ENCODE measurements at regions not wholly inside any gene's neighbourhood (a gene's known extent, or its start where the extent isn't known, plus 50 kb on each side); places are given as distances from the start of the nearest gene placed in this dataset.

DNA sequence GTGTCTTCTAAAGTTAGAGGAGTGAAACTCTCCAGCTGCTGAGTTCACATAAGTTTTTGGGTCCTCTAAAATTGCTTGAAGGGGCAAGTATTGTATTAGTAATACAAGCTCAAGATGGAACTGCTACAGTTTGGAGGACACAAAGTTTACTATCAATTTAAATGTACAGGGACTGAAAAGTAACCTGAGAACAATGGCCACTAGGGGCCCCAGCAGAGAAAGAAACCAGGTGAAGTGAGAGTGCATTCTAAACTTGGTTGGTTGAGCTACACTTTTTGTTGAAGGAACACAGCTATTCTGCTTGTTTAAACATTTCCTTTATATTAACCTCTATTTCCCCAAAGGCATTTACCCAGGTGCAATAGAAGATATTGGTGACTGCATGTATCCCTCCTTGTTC lies 755.5 kb downstream of the GBE1 start:
- ChIA-PET CTCF (no interaction called here), POLR2A (no interaction called here)
- no TSS peak for BruUV-seq (replicated peaks)
- TF ChIP-seq, protein P1, sequence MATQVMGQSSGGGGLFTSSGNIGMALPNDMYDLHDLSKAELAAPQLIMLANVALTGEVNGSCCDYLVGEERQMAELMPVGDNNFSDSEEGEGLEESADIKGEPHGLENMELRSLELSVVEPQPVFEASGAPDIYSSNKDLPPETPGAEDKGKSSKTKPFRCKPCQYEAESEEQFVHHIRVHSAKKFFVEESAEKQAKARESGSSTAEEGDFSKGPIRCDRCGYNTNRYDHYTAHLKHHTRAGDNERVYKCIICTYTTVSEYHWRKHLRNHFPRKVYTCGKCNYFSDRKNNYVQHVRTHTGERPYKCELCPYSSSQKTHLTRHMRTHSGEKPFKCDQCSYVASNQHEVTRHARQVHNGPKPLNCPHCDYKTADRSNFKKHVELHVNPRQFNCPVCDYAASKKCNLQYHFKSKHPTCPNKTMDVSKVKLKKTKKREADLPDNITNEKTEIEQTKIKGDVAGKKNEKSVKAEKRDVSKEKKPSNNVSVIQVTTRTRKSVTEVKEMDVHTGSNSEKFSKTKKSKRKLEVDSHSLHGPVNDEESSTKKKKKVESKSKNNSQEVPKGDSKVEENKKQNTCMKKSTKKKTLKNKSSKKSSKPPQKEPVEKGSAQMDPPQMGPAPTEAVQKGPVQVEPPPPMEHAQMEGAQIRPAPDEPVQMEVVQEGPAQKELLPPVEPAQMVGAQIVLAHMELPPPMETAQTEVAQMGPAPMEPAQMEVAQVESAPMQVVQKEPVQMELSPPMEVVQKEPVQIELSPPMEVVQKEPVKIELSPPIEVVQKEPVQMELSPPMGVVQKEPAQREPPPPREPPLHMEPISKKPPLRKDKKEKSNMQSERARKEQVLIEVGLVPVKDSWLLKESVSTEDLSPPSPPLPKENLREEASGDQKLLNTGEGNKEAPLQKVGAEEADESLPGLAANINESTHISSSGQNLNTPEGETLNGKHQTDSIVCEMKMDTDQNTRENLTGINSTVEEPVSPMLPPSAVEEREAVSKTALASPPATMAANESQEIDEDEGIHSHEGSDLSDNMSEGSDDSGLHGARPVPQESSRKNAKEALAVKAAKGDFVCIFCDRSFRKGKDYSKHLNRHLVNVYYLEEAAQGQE (IDR thresholded peaks at IDR 0.05; ENCODE audit: insufficient read depth in 1 of 2, low read depth in 2 of 2, low read length in 1 of 2) = no peak
- TF ChIP-seq POLR2AphosphoS5 (IDR thresholded peaks at IDR 0.05; ENCODE audit: low read depth, low read length) (no peak), TCF7L2 (IDR thresholded peaks at IDR 0.05; ENCODE audit: low read depth, low read length) (no peak), SIN3A (IDR thresholded peaks at IDR 0.05; ENCODE audit: borderline replicate concordance, insufficient read depth, low read depth, low read length) (no peak)
- TF ChIP-seq, protein P2, sequence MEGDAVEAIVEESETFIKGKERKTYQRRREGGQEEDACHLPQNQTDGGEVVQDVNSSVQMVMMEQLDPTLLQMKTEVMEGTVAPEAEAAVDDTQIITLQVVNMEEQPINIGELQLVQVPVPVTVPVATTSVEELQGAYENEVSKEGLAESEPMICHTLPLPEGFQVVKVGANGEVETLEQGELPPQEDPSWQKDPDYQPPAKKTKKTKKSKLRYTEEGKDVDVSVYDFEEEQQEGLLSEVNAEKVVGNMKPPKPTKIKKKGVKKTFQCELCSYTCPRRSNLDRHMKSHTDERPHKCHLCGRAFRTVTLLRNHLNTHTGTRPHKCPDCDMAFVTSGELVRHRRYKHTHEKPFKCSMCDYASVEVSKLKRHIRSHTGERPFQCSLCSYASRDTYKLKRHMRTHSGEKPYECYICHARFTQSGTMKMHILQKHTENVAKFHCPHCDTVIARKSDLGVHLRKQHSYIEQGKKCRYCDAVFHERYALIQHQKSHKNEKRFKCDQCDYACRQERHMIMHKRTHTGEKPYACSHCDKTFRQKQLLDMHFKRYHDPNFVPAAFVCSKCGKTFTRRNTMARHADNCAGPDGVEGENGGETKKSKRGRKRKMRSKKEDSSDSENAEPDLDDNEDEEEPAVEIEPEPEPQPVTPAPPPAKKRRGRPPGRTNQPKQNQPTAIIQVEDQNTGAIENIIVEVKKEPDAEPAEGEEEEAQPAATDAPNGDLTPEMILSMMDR (IDR thresholded peaks at IDR 0.05) = no peak
- intact Hi-C loops (cut with micrococcal nuclease; ENCODE audit: unreplicated experiment) (no loop called here), in situ Hi-C loops (cut with HindIII; ENCODE audit: low pct_unique_long_range_greater_than_20kb, low sequenced_read_pairs) (no loop called here)
- no peaks in the 10 kb centered on the region for H3K9me3 ChIP-seq (ENCODE audit: control insufficient read depth, insufficient read depth, low read depth, low read length)
- H3K36me3 ChIP-seq (ENCODE audit: control insufficient read depth, insufficient read depth, low read length) = no peaks in the 10 kb centered on the region
- H3K27me3 ChIP-seq (ENCODE audit: control insufficient read depth, insufficient read depth, low read length) = no peaks in the 10 kb centered on the region
- DNase-seq (ENCODE audit: low read depth, low spot score) = no peak
- no peak overlapping the region for H3K27ac ChIP-seq (ENCODE audit: low read length)
- no peak for ATAC-seq
- no peak overlapping the region for H3K4me3 ChIP-seq (ENCODE audit: low read depth in 2 of 2, low read length in 2 of 2)
- H3K4me1 ChIP-seq (ENCODE audit: control insufficient read depth, insufficient read depth, low read length) = no peaks in the 10 kb centered on the region

DNA sequence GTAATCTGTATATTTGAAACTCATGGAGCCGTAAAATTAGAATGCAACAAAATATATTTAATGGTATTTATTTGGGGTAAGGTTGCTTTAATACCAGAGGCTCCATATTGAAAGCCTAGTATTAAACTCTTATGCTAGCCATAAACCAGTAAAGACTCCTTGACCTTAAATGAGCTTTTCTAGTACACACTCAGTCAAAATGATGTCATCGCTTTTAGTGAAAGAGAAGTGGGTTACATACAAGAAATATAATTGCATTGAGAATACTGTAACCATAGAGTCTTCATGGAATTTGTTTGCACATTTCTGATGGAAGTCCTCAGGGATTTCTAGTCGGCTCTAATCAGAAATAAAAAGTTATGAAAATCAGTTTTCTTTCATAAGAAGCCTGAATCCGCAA lies 757.6 kb downstream of the GBE1 start:
- no peaks in the 10 kb centered on the region for H3K9me3 ChIP-seq (ENCODE audit: control insufficient read depth, insufficient read depth, low read depth, low read length)
- DNase-seq (ENCODE audit: low read depth, low spot score) (no peak), ATAC-seq (no peak)
- H3K4me3 ChIP-seq (ENCODE audit: low read depth in 2 of 2, low read length in 2 of 2) = no peak overlapping the region
- H3K4me1 ChIP-seq (ENCODE audit: control insufficient read depth, insufficient read depth, low read length) = no peaks in the 10 kb centered on the region
- H3K27ac ChIP-seq (ENCODE audit: low read length) = no peak overlapping the region
- ChIA-PET CTCF (no interaction called here), POLR2A (no interaction called here)
- H3K27me3 ChIP-seq (ENCODE audit: control insufficient read depth, insufficient read depth, low read length) = no peaks in the 10 kb centered on the region
- BruUV-seq (replicated peaks) = no TSS peak
- TF ChIP-seq, protein P1 (IDR thresholded peaks at IDR 0.05; ENCODE audit: insufficient read depth in 1 of 2, low read depth in 2 of 2, low read length in 1 of 2) = no peak
- TF ChIP-seq, protein P2 (IDR thresholded peaks at IDR 0.05) = no peak
- no peak for TF ChIP-seq TCF7L2 (IDR thresholded peaks at IDR 0.05; ENCODE audit: low read depth, low read length)
- no peak for TF ChIP-seq POLR2AphosphoS5 (IDR thresholded peaks at IDR 0.05; ENCODE audit: low read depth, low read length)
- no peak for TF ChIP-seq SIN3A (IDR thresholded peaks at IDR 0.05; ENCODE audit: borderline replicate concordance, insufficient read depth, low read depth, low read length)
- intact Hi-C loops (cut with micrococcal nuclease; ENCODE audit: unreplicated experiment) (no loop called here), in situ Hi-C loops (cut with HindIII; ENCODE audit: low pct_unique_long_range_greater_than_20kb, low sequenced_read_pairs) (no loop called here)
- H3K36me3 ChIP-seq (ENCODE audit: control insufficient read depth, insufficient read depth, low read length) = no peaks in the 10 kb centered on the region

Measured in Panc1 (cell line).